HG03521 (cell line): ENCODE measurements at regions not wholly inside any gene's neighbourhood (a gene's known extent, or its start where the extent isn't known, plus 50 kb on each side); places are given as distances from the start of the nearest gene placed in this dataset.

Experiments
- ATAC-seq: cut with Tn5 transposase; IDR thresholded peaks from one replicate; pipeline ENCODE4 v1.9.1; 2021; ENCODE audit warnings: mild to moderate bottlenecking, moderate library complexity; ENCODE audit not compliant: unreplicated experiment

DNA sequence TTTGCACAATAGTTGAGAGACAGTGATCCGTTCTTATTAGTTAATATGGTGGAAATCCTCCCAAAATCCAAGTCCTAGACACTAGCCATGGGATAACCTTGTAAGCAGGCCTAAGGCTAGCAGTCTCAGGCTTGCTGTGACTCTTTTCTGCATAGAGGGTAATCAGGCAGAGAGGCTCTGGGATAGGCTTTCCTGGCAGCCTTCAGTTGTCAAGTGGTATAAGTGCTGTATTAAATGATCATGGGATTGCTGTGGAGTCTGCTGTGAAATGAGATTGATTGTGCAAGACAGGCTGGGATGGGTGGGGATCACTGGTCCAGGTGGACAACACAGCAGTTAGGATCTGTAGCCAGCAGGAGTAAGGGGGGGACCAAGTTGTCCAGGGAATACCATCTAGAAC lies 416.4 kb downstream of the TLE4 start:
- ATAC-seq = no peak

DNA sequence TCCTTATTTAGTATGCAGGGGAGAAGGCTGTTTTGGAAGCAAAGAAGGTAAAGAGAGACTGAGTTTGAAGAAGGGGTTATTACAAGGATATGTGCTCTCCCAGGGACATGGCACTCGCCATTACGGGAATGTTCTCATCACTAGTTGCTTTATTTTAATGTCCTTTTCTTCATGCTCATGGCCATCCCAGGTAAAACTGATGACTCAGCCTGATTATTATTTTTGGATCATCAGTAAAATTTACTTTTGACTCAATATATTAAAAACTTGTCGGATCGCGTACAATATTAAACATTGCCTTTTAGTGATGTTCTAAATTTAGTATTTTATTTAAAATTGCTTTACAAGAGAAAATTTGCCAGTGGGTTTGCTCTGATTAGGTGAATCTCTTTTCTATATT lies 414.7 kb downstream of the TLE4 start:
- no peak for ATAC-seq

GRCh38 chr9:79985772-79986171 lies 414.0 kb downstream of the TLE4 start:
- ATAC-seq = no peak

DNA sequence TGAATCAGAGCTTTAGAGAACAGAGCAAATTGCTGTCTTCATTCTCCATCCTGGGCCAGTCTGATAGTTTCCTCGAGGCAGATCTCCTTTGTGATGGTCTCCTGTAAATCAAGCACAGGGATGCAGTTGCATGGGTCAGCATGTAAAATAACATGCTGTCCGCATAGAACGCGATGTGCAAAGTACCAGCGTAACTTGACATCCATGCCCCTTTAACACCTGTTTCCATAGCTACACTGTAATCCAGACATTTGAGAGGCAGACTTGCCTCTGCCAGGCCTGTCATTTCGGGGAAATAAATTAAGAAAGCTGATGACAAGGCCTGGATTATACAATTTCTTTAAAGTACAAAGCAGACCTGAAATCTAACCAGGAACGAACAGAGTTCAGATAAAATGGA lies 413.5 kb downstream of the TLE4 start:
- ATAC-seq = no peak

DNA sequence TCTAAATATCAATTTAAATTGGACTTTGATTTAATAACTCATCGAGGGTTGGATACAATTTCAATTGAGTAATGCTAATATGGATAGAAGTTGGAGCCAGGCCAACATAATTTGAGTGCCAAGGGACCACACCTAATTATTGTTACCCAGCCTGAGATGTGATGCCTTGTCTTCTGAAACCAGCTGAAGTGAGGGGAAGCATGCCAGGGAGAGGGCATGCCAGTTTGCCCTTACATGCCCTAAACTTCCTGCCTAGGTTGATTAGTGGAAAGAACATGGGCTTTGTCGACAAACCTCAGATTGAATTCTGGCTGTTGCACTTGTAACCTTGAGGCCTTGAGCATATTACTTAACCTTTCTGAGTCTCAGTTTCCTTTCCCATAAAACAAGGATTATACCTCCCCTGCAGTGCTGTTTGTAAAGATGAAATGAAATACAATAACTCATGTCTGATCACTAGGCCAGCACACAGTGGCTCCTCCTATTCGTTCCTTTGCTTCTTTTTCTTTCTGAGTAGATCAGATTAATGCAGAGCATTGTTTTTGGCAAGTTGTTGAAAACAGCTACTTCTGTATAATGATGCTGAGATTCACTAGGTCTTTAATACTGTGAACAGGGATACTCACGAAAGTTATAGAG lies 412.8 kb downstream of the TLE4 start:
- ATAC-seq = no peak

- ATAC-seq = no peak
Observed at GRCh38 chr9:79980432-79980831, 408.7 kb downstream of the TLE4 start.

DNA sequence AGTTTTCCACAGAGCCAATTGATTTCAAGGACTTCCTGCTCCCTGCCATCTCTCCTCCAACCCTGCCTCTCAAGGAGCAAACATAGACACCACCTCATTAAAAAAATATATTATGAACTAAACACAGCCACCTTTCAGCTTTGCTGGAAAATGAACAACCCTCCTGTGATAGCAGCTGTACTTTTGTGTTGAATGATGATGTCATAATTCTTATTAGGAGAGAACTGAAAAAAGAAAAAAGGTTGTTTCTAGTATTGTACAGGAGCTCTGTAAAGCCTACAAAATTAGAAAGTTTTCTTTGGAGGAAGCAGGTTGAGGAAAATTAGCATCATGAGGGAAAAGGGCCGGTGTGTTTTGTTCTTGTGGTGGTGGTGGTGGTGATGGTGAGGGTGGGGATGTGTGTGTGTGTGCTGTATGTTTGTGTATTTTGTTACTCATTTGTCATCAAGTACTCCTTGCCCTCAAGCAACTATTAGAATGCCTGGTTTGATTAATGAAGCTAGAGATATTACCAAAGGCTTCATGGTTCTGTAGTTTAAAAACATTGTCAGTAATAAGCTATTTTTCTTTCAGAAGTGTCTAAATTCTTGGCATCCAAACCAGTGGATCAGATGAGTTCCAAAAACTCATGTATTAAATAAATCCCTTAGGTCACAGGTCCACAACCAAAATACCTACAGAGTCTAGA lies 405.9 kb downstream of the TLE4 start:
- ATAC-seq = no peak

- no peak for ATAC-seq
Observed at GRCh38 chr9:79977074-79977435, 405.3 kb downstream of the TLE4 start.

DNA sequence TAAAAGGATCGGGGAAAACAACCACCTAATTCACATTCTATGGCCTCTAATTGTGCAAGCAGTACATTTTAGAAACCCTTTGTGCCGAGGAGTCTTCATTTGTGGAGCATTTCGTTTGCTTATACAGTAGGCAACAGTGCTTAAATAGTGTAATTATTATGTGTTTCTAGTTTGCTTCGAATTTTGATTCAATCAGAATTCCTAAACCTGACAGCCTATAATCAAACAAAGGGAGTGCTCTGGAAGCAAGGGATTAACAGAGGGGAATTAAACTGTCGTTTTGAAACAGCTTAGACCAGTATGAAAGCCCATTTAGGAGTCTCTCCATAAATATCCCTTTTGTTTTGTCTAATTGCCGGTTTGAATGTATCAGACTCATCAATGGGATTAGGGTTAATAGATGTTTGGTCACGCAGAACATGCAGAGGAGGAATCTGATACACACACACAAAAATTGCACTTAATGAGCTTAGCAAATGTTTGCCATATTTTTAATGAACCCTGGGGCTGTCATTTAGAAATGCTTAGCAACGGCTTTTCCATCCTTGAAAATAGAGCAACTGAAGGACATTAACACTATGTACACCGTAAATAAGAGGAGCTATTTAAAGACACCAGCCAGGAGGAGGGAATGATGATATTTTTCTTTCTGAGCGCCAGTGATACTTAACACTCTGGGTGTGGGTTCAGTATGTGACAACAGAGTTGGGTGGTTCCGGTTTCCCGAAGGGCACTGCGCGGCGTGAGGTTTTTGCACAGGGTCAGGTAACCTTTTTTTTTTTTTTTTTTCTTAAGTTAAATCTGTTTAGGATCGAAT lies 404.7 kb downstream of the TLE4 start:
- no peak for ATAC-seq

DNA sequence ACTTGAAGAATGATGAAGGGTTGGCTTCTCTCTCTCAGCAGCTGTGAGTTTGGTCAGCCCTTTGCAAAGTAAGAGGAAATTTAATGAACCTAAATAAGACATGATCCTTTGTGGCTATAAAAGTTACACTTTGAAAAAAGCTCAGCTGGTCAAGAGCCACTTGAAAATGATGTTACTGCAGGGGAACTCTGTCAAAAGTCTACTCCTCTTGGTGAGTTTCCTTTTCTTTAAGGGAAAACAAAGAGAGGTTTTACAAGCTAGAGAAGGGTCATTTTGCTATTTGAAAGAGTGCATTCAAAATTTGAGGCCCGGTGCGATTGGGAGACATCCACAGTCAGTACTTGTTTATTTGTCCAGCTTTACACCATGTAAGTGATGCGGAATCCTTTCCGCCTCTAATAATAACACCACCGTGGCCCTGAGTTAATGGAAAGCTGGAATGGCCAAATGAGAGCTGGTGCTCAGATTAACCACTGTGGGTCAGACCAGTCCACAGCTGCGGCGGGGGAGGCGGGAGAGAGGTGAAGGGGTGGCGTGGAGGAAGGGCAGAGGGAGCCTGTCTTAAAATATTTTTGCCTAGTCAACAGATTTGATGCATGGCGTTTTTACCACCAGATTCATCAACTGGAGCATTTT lies 404.0 kb downstream of the TLE4 start:
- no peak for ATAC-seq

GRCh38 chr9:79974806-79975422 lies 403.1 kb downstream of the TLE4 start:
- no peak for ATAC-seq

GRCh38 chr9:79973627-79974026 lies 401.9 kb downstream of the TLE4 start:
- ATAC-seq = no peak

- no peak for ATAC-seq
Observed at GRCh38 chr9:79970146-79970425, 398.3 kb downstream of the TLE4 start.

DNA sequence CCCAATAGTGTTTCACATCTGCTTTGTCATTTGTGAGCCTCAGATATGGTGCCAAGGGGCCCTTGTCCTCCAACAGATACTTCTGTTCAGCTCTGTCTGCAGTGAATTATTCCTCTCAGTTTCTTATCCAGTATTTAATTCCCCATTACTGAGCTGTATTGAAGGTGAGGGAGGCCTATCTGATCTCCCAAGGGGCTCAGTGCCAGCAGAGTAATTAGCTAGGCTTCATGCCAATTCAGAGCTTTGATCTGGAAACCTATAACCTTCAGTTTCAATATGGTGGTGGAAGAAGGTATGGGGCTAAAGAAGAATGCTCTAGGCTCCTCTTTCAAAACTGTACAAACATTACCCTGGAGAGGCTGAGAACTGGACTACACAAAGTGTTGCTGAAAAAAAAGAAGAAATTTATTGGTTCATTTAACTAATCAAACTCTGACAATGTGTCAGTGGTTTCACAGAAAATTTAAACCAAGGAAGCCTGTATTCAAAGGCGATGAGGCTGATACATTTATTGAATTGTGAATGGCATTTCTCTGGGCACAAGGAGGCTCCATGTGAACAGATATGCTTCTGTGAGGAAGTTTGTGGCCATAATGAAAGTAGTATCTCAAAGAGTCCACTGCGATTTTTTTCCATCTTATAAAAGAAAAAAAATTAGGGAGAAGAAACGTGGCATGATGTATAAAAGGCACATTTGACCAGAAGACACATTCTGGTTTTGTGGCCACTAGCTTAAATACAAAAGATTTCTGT lies 397.8 kb downstream of the TLE4 start:
- no peak for ATAC-seq

DNA sequence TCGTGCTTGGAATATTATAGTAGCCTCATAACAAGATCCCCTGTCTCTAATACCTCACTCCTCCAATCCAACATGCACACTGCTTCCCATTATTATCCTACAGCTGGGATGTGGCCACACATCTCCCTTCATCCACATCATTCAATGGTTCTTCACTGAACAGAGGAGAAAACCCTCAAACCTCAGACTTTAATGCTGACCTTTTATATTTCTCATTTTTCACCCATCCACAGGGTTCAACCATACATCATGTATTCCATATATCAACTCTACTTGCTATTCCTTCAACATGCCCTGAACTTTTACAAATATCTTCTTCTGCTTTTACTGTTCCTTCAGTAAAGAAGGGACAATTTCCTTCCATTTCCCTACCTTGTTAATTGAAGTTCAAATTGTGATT lies 396.8 kb downstream of the TLE4 start:
- ATAC-seq = no peak

DNA sequence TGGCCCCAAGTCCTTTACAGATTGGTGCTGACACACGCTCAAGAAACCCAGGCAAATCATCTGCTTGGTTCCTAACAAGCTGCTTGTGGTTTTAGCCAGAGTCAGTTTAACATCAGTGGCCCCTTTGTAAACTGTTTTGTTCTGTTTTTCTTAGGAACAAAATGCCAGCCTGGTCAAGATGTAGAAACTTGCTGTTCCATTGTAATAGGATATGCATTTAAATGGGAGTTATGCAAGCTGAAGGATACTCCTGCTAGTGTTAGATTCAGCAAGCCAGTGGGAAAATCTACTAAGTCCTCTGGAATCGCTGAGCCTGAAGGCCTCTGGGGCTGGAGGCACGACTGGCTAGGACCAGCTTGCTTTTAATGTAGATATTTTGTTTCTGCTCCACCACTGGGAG lies 391.1 kb downstream of the TLE4 start:
- no peak for ATAC-seq

GRCh38 chr9:79962150-79962549 lies 390.4 kb downstream of the TLE4 start:
- ATAC-seq = no peak

GRCh38 chr9:79955300-79955699 lies 383.5 kb downstream of the TLE4 start:
- ATAC-seq = no peak

DNA sequence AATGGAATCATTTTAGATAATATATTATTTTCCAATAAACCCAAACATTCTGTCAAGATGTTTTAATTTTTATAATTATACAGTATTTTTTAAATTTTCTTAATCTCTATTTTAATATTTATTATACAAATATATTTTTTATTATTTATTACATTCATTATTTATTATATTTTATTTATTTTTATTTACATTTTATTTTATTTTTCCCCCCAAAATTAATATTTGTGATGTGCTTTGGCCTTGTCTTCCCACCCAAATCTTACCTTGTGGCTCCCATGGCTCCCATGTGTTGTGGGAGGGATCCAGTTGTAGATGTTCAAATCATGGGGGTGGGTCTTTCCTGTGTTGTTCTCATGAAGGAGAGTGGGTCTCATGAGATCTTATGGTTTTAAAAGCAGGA lies 382.1 kb downstream of the TLE4 start:
- ATAC-seq = no peak

GRCh38 chr9:79952401-79952800 lies 380.6 kb downstream of the TLE4 start:
- no peak for ATAC-seq

- no peak for ATAC-seq
Observed at GRCh38 chr9:79946712-79947111, 374.9 kb downstream of the TLE4 start.
